ENCODE measurements at regions not wholly inside any gene's neighbourhood (a gene's known extent, or its start where the extent isn't known, plus 50 kb on each side); places are given as distances from the start of the nearest gene placed in this dataset.

DNA sequence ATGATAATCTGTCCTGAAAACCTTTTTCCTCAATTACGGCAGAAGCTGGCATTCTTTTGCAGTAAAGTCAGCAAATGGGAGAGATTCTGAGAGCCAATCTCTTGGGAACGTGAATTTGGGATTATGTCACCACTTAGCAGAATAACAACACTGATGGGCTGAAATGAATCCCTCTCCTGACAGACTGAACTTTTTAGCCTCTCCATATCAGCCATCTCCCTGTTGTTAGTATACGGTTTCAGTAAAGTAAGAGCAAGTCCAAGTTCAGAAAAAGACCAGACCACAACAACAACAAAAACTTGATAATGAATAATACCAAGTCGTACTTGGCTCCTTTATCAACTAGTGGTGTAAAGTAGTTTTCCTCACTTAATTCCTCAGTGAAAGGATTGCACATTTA lies 1048.8 kb downstream of the GATA3 start:
- H3K4me1 Mint-ChIP-seq (ENCODE audit: low read depth, unreplicated experiment) = peaks cover 4% of the 10 kb centered on the region

GRCh38 chr10:9111976-9112375 lies 1057.5 kb downstream of the GATA3 start:
- H3K36me3 ChIP-seq (ENCODE audit: insufficient read depth, low read length) = no peaks in the 10 kb centered on the region
- no peak for FAIRE-seq

More for the DNA sequence above, 1048.8 kb downstream of the GATA3 start:
- Mint-ChIP-seq H3K27ac (ENCODE audit: unreplicated experiment) (no peak overlapping the region), H3K27me3 (ENCODE audit: low read depth, unreplicated experiment) (peaks cover 14% of the 10 kb centered on the region), H3K4me3 (ENCODE audit: unreplicated experiment) (no peak overlapping the region), H3K36me3 (ENCODE audit: low read depth, unreplicated experiment) (no peaks in the 10 kb centered on the region), H3K9me3 (ENCODE audit: unreplicated experiment) (no peaks in the 10 kb centered on the region)
- H4K20me1 ChIP-seq (ENCODE audit: insufficient read depth, low read length) = no peaks in the 10 kb centered on the region
- H3K4me1 ChIP-seq (ENCODE audit: insufficient read depth, low read length) = no peaks in the 10 kb centered on the region
- no peak overlapping the region for H3K27ac ChIP-seq (ENCODE audit: low read depth, low read length)
- H2AFZ ChIP-seq (ENCODE audit: low read depth, low read length) = no peak overlapping the region
- H3K9ac ChIP-seq (ENCODE audit: low read length) = no peak overlapping the region
- H3K4me3 ChIP-seq (ENCODE audit: insufficient read depth, low read depth, low read length) = no peak overlapping the region
- no peak for FAIRE-seq
- TF ChIP-seq, protein P1, sequence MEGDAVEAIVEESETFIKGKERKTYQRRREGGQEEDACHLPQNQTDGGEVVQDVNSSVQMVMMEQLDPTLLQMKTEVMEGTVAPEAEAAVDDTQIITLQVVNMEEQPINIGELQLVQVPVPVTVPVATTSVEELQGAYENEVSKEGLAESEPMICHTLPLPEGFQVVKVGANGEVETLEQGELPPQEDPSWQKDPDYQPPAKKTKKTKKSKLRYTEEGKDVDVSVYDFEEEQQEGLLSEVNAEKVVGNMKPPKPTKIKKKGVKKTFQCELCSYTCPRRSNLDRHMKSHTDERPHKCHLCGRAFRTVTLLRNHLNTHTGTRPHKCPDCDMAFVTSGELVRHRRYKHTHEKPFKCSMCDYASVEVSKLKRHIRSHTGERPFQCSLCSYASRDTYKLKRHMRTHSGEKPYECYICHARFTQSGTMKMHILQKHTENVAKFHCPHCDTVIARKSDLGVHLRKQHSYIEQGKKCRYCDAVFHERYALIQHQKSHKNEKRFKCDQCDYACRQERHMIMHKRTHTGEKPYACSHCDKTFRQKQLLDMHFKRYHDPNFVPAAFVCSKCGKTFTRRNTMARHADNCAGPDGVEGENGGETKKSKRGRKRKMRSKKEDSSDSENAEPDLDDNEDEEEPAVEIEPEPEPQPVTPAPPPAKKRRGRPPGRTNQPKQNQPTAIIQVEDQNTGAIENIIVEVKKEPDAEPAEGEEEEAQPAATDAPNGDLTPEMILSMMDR (IDR thresholded peaks at IDR 0.05; ENCODE audit: insufficient read depth, low read depth, low read length) = no peak
- TF ChIP-seq EZH2 (IDR thresholded peaks at IDR 0.05; ENCODE audit: insufficient read depth, low read length) = no peak
- no peaks in the 10 kb centered on the region for H3K9me3 ChIP-seq (ENCODE audit: insufficient read depth, low read depth, low read length)
- no peak overlapping the region for H3K4me2 ChIP-seq (ENCODE audit: low read length)
- no peaks in the 10 kb centered on the region for H3K27me3 ChIP-seq (ENCODE audit: insufficient read depth, low read length)
- no peaks in the 10 kb centered on the region for H3K36me3 ChIP-seq (ENCODE audit: insufficient read depth, low read length)
- H3K79me2 ChIP-seq (ENCODE audit: insufficient read depth, low read length) = no peaks in the 10 kb centered on the region
- no peak for DNase-seq (ENCODE audit: low read depth)

GRCh38 chr10:9126728-9127127 lies 1072.2 kb downstream of the GATA3 start:
- Histone ChIP-seq H3K9me3 (ENCODE audit: insufficient read depth, low read depth, low read length) (no peaks in the 10 kb centered on the region), H3K9ac (ENCODE audit: low read length) (no peak overlapping the region), H3K4me3 (ENCODE audit: insufficient read depth, low read depth, low read length) (no peak overlapping the region), H3K79me2 (ENCODE audit: insufficient read depth, low read length) (no peaks in the 10 kb centered on the region), H4K20me1 (ENCODE audit: insufficient read depth, low read length) (no peaks in the 10 kb centered on the region), H3K27ac (ENCODE audit: low read depth, low read length) (no peak overlapping the region), H3K4me1 (ENCODE audit: insufficient read depth, low read length) (no peaks in the 10 kb centered on the region), H3K27me3 (ENCODE audit: insufficient read depth, low read length) (no peaks in the 10 kb centered on the region), H3K36me3 (ENCODE audit: insufficient read depth, low read length) (no peaks in the 10 kb centered on the region), H3K4me2 (ENCODE audit: low read length) (no peak overlapping the region), H2AFZ (ENCODE audit: low read depth, low read length) (no peak overlapping the region)
- Mint-ChIP-seq H3K4me3 (ENCODE audit: unreplicated experiment) (no peak overlapping the region), H3K27me3 (ENCODE audit: low read depth, unreplicated experiment) (no peaks in the 10 kb centered on the region), H3K27ac (ENCODE audit: unreplicated experiment) (no peak overlapping the region), H3K4me1 (ENCODE audit: low read depth, unreplicated experiment) (no peaks in the 10 kb centered on the region), H3K9me3 (ENCODE audit: unreplicated experiment) (no peaks in the 10 kb centered on the region), H3K36me3 (ENCODE audit: low read depth, unreplicated experiment) (no peaks in the 10 kb centered on the region)
- TF ChIP-seq, protein P1 (IDR thresholded peaks at IDR 0.05; ENCODE audit: insufficient read depth, low read depth, low read length) = no peak
- TF ChIP-seq EZH2 (IDR thresholded peaks at IDR 0.05; ENCODE audit: insufficient read depth, low read length) = no peak
- FAIRE-seq (no peak), DNase-seq (ENCODE audit: low read depth) (no peak)

More at GRCh38 chr10:9111976-9112375, 1057.5 kb downstream of the GATA3 start:
- no peak for TF ChIP-seq EZH2 (IDR thresholded peaks at IDR 0.05; ENCODE audit: insufficient read depth, low read length)
- TF ChIP-seq, protein P1 (IDR thresholded peaks at IDR 0.05; ENCODE audit: insufficient read depth, low read depth, low read length) = no peak
- Mint-ChIP-seq H3K4me1 (ENCODE audit: low read depth, unreplicated experiment) (no peaks in the 10 kb centered on the region), H3K4me3 (ENCODE audit: unreplicated experiment) (no peak overlapping the region), H3K9me3 (ENCODE audit: unreplicated experiment) (no peaks in the 10 kb centered on the region), H3K36me3 (ENCODE audit: low read depth, unreplicated experiment) (no peaks in the 10 kb centered on the region), H3K27me3 (ENCODE audit: low read depth, unreplicated experiment) (peaks cover 3% of the 10 kb centered on the region), H3K27ac (ENCODE audit: unreplicated experiment) (no peak overlapping the region)
- H3K4me2 ChIP-seq (ENCODE audit: low read length) = no peak overlapping the region
- no peak overlapping the region for H2AFZ ChIP-seq (ENCODE audit: low read depth, low read length)
- H3K9me3 ChIP-seq (ENCODE audit: insufficient read depth, low read depth, low read length) = no peaks in the 10 kb centered on the region
- no peaks in the 10 kb centered on the region for H3K27me3 ChIP-seq (ENCODE audit: insufficient read depth, low read length)
- no peaks in the 10 kb centered on the region for H4K20me1 ChIP-seq (ENCODE audit: insufficient read depth, low read length)
- no peak overlapping the region for H3K27ac ChIP-seq (ENCODE audit: low read depth, low read length)
- H3K4me1 ChIP-seq (ENCODE audit: insufficient read depth, low read length) = no peaks in the 10 kb centered on the region
- H3K79me2 ChIP-seq (ENCODE audit: insufficient read depth, low read length) = no peaks in the 10 kb centered on the region
- H3K4me3 ChIP-seq (ENCODE audit: insufficient read depth, low read depth, low read length) = no peak overlapping the region
- H3K9ac ChIP-seq (ENCODE audit: low read length) = no peak overlapping the region
- DNase-seq (ENCODE audit: low read depth) = no peak
